ENCODE measurements at regions not wholly inside any gene's neighbourhood (a gene's known extent, or its start where the extent isn't known, plus 50 kb on each side); places are given as distances from the start of the nearest gene placed in this dataset.

- TF ChIP-seq, protein P1, sequence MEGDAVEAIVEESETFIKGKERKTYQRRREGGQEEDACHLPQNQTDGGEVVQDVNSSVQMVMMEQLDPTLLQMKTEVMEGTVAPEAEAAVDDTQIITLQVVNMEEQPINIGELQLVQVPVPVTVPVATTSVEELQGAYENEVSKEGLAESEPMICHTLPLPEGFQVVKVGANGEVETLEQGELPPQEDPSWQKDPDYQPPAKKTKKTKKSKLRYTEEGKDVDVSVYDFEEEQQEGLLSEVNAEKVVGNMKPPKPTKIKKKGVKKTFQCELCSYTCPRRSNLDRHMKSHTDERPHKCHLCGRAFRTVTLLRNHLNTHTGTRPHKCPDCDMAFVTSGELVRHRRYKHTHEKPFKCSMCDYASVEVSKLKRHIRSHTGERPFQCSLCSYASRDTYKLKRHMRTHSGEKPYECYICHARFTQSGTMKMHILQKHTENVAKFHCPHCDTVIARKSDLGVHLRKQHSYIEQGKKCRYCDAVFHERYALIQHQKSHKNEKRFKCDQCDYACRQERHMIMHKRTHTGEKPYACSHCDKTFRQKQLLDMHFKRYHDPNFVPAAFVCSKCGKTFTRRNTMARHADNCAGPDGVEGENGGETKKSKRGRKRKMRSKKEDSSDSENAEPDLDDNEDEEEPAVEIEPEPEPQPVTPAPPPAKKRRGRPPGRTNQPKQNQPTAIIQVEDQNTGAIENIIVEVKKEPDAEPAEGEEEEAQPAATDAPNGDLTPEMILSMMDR (IDR thresholded peaks at IDR 0.05) = no peak
- TF ChIP-seq POLR2A (IDR thresholded peaks at IDR 0.05) = no peak
Measured at GRCh38 chr1:187185389-187185788, 356.6 kb downstream of the PLA2G4A start.

Data from right lobe of liver (tissue), 4 donors.